NCI-H510A (cell line): ENCODE measurements at regions not wholly inside any gene's neighbourhood (a gene's known extent, or its start where the extent isn't known, plus 50 kb on each side); places are given as distances from the start of the nearest gene placed in this dataset.
"Not testable (repeated sequence)": the region's sequence is repeated elsewhere in the genome, so short reads cannot be mapped to it uniquely, and the experiment has no call there.

Source experiments
- DNase-seq: peaks from one replicate; lab custom pipeline; 2025; lab: John Stamatoyannopoulos, UW

- DNase-seq = no peak
Observed at GRCh38 chr5:77909237-77909636, 133.1 kb upstream of the TBCA start.

- DNase-seq = no peak
Observed at GRCh38 chr5:77908787-77909186, 132.6 kb upstream of the TBCA start.

- DNase-seq = no peak
Observed at GRCh38 chr5:77907786-77908185, 131.6 kb upstream of the TBCA start.

GRCh38 chr5:77906806-77907205, 130.7 kb upstream of the TBCA start:
- no peak for DNase-seq

GRCh38 chr5:77904362-77904761, 128.2 kb upstream of the TBCA start:
- DNase-seq = no peak

GRCh38 chr5:77900691-77901090, 124.6 kb upstream of the TBCA start:
- DNase-seq = no peak

- DNase-seq = no peak
Observed at GRCh38 chr5:77898385-77898784, 122.2 kb upstream of the TBCA start.

- no peak for DNase-seq
Observed at GRCh38 chr5:77896338-77896737, 120.2 kb upstream of the TBCA start.

GRCh38 chr5:77894103-77894502, 118.0 kb upstream of the TBCA start:
- not testable (repeated sequence) for DNase-seq

GRCh38 chr5:77893225-77893860, 117.2 kb upstream of the TBCA start:
- DNase-seq = no peak

GRCh38 chr5:77892061-77893010, 116.2 kb upstream of the TBCA start:
- DNase-seq = no peak

GRCh38 chr5:77885519-77885918, 109.4 kb upstream of the TBCA start:
- DNase-seq = no peak

- no peak for DNase-seq
Observed at GRCh38 chr5:77882670-77883257, 106.6 kb upstream of the TBCA start.

GRCh38 chr5:77881528-77881927, 105.4 kb upstream of the TBCA start:
- no peak for DNase-seq

- DNase-seq = no peak
Observed at GRCh38 chr5:77877516-77878355, 101.6 kb upstream of the TBCA start.

- DNase-seq = no peak
Observed at GRCh38 chr5:77876862-77877502, 100.8 kb upstream of the TBCA start.

- no peak for DNase-seq
Observed at GRCh38 chr5:77876316-77876715, 100.2 kb upstream of the TBCA start.

- no peak for DNase-seq
Observed at GRCh38 chr5:77874691-77875090, 98.6 kb upstream of the TBCA start.

GRCh38 chr5:77873239-77873638, 97.1 kb upstream of the TBCA start:
- DNase-seq = no peak

GRCh38 chr5:77871946-77872345, 95.8 kb upstream of the TBCA start:
- DNase-seq = no peak

- DNase-seq = no peak
Observed at GRCh38 chr5:77871016-77871415, 94.9 kb upstream of the TBCA start.
